ENCODE measurements at regions not wholly inside any gene's neighbourhood (a gene's known extent, or its start where the extent isn't known, plus 50 kb on each side); places are given as distances from the start of the nearest gene placed in this dataset. TPM values are rescaled to one million over a fixed set of nuclear protein-coding genes. Genes with fewer than 3 reads are reported as not detected.

DNA sequence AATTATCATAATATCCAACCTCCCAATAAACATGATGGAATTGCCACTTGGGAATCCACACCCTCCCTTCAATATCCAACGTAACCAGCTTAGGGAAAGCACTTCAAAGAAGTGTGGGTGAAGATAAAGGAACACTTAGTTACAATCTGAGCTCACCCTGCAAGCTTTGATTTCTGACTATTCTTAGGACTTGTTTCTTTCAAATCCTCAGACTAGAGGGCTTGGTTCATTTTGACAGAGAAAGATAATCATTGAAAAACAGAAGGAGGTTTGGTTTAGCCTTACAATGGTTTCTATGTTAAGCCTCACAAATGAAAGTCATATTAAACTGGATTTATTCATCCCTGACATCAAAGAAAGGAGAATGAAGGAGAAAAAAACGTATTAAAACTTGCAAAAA is 57.9 kb upstream of the SYT13 start:
- Histone ChIP-seq H3K36me3 (ENCODE audit: control insufficient read depth, insufficient read depth, low read length) (no peaks in the 10 kb centered on the region), H3K9me3 (ENCODE audit: control insufficient read depth, insufficient read depth, low read length) (no peaks in the 10 kb centered on the region), H3K27ac (ENCODE audit: low read depth, low read length) (no peak overlapping the region), H3K4me1 (ENCODE audit: control insufficient read depth, insufficient read depth, low read length) (peaks cover 14% of the 10 kb centered on the region), H3K27me3 (ENCODE audit: control insufficient read depth, insufficient read depth, low read length) (no peaks in the 10 kb centered on the region), H3K4me3 (ENCODE audit: low read depth, low read length) (no peak overlapping the region)
- DNase-seq (ENCODE audit: low read depth in 4 of 6, low spot score in 6 of 6): peak in 1 of 6 donors; percentile 21
- no CpG with 5 or more reads among the region's 2 CpGs for WGBS (ENCODE audit: insufficient coverage)

DNA sequence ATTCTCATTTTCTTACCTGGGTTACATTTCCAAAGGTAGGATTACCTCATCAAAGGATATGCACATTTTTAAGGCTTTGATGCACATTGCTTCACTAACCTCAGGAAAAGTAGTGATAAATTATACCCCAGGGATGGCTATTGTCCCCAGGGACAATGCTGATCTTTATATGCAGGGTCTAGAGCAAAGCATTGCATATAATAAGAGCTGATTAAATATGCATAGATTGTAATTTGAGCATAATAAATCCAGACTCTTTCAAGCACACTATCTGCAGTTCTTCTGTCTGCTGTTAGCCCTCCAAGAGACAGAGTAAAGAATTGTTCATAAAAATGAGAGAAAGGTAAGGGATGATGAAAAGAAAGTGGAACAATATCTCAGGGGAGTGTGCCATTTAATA is 57.3 kb upstream of the SYT13 start:
- peak in 1 of 6 donors; percentile 64 for DNase-seq (ENCODE audit: low read depth in 4 of 6, low spot score in 6 of 6)
- Histone ChIP-seq H3K27me3 (ENCODE audit: control insufficient read depth, insufficient read depth, low read length) (no peaks in the 10 kb centered on the region), H3K36me3 (ENCODE audit: control insufficient read depth, insufficient read depth, low read length) (no peaks in the 10 kb centered on the region), H3K4me3 (ENCODE audit: low read depth, low read length) (no peak overlapping the region), H3K27ac (ENCODE audit: low read depth, low read length) (no peak overlapping the region), H3K4me1 (ENCODE audit: control insufficient read depth, insufficient read depth, low read length) (peaks cover 14% of the 10 kb centered on the region), H3K9me3 (ENCODE audit: control insufficient read depth, insufficient read depth, low read length) (no peaks in the 10 kb centered on the region)

DNA sequence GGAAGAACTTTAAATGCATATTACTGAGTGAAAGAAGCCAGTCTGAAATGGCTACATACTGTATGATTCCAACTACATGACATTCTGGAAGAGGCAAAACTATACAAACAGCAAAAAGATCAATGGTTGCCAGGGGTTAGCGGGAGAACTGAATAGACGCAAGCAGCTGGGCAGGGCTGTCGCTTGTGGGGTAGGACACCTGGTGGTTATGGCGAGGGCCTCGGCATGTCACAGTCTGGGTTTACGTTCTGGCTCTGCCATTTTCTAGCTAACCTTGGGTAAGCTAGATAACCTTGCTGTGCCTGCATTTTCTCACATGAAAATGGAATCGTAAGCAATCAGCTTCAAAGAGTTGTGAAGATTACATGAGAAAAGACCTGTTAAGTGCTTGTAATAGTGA is 55.2 kb upstream of the SYT13 start:
- no peak overlapping the region for H3K27ac ChIP-seq (ENCODE audit: low read depth, low read length)
- WGBS (ENCODE audit: insufficient coverage): 74% methylated on average over 7 of the region's 7 CpGs
- no peaks in the 10 kb centered on the region for H3K9me3 ChIP-seq (ENCODE audit: control insufficient read depth, insufficient read depth, low read length)
- H3K36me3 ChIP-seq (ENCODE audit: control insufficient read depth, insufficient read depth, low read length): no peaks in the 10 kb centered on the region
- no peak overlapping the region for H3K4me3 ChIP-seq (ENCODE audit: low read depth, low read length)
- DNase-seq (ENCODE audit: low read depth in 4 of 6, low spot score in 6 of 6): no peak
- H3K27me3 ChIP-seq (ENCODE audit: control insufficient read depth, insufficient read depth, low read length): no peaks in the 10 kb centered on the region
- H3K4me1 ChIP-seq (ENCODE audit: control insufficient read depth, insufficient read depth, low read length): peaks cover 11% of the 10 kb centered on the region

DNA sequence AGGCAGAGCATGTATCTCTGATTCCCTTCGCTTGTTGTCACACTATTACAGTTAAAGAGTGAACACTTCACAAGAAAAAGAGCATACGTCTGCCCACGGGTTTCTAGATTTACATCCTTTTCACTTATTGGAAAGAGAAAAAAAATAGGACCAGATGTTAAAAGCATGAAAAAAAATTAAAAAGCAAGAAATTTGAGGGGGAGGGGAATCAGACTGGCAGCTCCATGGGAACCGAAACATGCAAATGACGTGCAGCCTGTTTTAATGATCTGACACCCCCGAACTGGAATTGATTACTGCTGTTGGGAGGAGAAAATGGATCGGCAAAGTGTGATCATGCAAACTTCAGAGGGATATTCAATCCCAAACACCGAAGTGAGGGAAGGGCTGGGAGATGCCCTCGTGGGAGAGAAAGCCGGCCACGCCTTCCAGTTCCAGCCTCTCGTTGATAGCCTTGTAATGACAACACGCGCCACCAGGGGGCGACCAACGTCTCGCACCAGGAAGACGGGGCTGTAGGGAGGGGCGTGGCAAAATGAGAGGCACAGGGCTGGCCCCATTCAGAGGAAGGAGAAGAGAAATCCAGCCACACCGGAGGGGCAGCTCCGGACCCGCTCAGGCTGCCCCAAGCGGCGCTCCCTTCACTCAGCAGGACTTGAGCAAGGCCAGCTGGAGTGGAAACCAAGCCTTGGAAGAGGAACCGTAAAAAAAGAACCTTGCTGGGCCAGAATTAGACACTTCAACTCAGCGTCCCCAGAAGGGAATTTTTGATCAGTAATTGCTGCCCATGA is 53.8 kb upstream of the SYT13 start:
- H3K4me3 ChIP-seq (ENCODE audit: low read depth, low read length): peak overlapping the region; percentile 16
- H3K27ac ChIP-seq (ENCODE audit: low read depth, low read length): no peak overlapping the region
- WGBS (ENCODE audit: insufficient coverage): 7% methylated on average over 22 of the region's 26 CpGs
- H3K36me3 ChIP-seq (ENCODE audit: control insufficient read depth, insufficient read depth, low read length): no peaks in the 10 kb centered on the region
- H3K27me3 ChIP-seq (ENCODE audit: control insufficient read depth, insufficient read depth, low read length): no peaks in the 10 kb centered on the region
- peaks cover 11% of the 10 kb centered on the region for H3K4me1 ChIP-seq (ENCODE audit: control insufficient read depth, insufficient read depth, low read length)
- DNase-seq (ENCODE audit: low read depth in 4 of 6, low spot score in 6 of 6): peak; percentile 52 to 94 (median 70)
- H3K9me3 ChIP-seq (ENCODE audit: control insufficient read depth, insufficient read depth, low read length): no peaks in the 10 kb centered on the region

DNA sequence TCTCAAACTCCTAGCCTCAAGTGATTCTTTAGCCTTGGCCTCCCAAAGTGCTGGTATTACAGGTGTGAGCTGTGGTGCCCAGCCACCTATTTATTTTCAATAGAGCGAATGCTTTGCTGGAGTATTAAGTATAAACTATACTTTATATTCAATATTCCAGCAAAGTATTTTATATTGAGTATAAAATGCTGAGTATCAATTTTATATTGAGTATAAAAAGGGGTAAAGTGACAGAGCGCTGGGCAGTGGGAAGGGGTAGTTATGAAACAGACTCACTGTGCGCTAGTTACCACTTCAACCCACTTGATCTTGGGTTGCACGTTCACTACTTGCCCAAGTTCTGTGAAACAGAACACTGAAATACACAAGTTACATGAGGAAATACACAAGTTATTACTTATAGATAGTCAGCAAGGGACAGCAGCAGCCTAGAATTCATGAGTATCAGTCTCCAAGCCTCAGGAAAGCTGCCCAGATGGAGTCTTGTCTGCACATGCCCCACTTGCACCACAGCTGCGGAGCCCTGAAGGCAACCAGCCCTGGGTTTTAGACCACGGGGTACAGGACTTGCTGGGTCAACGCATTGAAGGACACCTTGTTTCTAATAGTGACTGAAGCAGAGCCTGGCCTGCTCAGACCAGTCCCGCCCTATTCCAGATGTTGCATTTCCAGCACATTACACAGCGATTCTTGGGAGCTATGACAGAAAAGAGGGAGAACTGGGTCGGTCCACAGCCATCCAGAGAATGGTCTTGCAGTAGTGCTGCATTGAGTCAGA is 51.6 kb upstream of the SYT13 start:
- H3K9me3 ChIP-seq (ENCODE audit: control insufficient read depth, insufficient read depth, low read length): no peaks in the 10 kb centered on the region
- no peak overlapping the region for H3K4me3 ChIP-seq (ENCODE audit: low read depth, low read length)
- H3K36me3 ChIP-seq (ENCODE audit: control insufficient read depth, insufficient read depth, low read length): no peaks in the 10 kb centered on the region
- no peaks in the 10 kb centered on the region for H3K27me3 ChIP-seq (ENCODE audit: control insufficient read depth, insufficient read depth, low read length)
- no peak for DNase-seq (ENCODE audit: low read depth in 4 of 6, low spot score in 6 of 6)
- H3K27ac ChIP-seq (ENCODE audit: low read depth, low read length): no peak overlapping the region
- WGBS (ENCODE audit: insufficient coverage): 100% methylated on average over 5 of the region's 10 CpGs
- peaks cover 11% of the 10 kb centered on the region for H3K4me1 ChIP-seq (ENCODE audit: control insufficient read depth, insufficient read depth, low read length)

DNA sequence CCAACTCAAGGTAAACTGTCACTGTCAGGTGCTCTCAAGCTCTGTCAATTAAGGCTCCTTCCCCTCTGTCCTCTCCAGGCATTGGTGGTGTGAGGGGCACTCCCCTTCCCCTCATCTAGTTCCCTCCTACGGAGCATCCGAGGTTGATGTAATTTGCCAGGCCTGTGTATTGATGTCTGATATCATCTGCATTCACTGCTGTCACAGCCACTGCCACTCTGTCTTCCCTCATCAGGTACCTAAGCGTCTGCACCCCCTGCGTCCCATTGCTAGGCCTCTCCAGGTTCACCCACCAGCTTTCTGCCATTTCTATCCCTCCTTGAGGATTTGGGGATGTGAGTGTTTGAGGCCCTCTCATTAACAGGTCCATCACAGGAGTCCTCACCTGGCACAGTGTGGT is 50.0 kb upstream of the SYT13 start:
- H3K27me3 ChIP-seq (ENCODE audit: control insufficient read depth, insufficient read depth, low read length): no peaks in the 10 kb centered on the region
- H3K27ac ChIP-seq (ENCODE audit: low read depth, low read length): no peak overlapping the region
- WGBS (ENCODE audit: insufficient coverage): no CpG with 5 or more reads among the region's 4 CpGs
- no peak overlapping the region for H3K4me3 ChIP-seq (ENCODE audit: low read depth, low read length)
- no peaks in the 10 kb centered on the region for H3K36me3 ChIP-seq (ENCODE audit: control insufficient read depth, insufficient read depth, low read length)
- peaks cover 8% of the 10 kb centered on the region for H3K4me1 ChIP-seq (ENCODE audit: control insufficient read depth, insufficient read depth, low read length)
- DNase-seq (ENCODE audit: low read depth in 4 of 6, low spot score in 6 of 6): no peak
- H3K9me3 ChIP-seq (ENCODE audit: control insufficient read depth, insufficient read depth, low read length): no peaks in the 10 kb centered on the region

Small RNA genes in the stretch of these regions (small RNA-seq; reads per million reads assigned to genes)
- not detected for gene AC103855.4 (ENCODE audit: low replicate concordance)

All from spinal cord (tissue), 10 donors.